GM23338 (cell line): ENCODE measurements at regions not wholly inside any gene's neighbourhood (a gene's known extent, or its start where the extent isn't known, plus 50 kb on each side); places are given as distances from the start of the nearest gene placed in this dataset.

ENCODE experiments used
- ATAC-seq: fragments of 200-7000 bp; cut with Tn5 transposase; 3 replicates; pipeline ENCODE4 v1.9.1; 2020
- DNase-seq: peaks from one replicate; pipeline ENCODE4 v3.0.0-alpha.2; 2015; ENCODE audit warnings: low spot score
- H2AFZ ChIP-seq: fragments of 200-600 bp; sonication (generic); 2 replicates; pipeline ENCODE4 v1.8.0; 2016; ENCODE audit warnings: antibody characterized with exemption, mild to moderate bottlenecking, moderate library complexity
- H3F3A ChIP-seq: fragments of 200-600 bp; sonication (generic); replicated peaks from 2 replicates; pipeline ENCODE4 v1.8.0; 2017; ENCODE audit warnings: antibody characterized with exemption, mixed run types, low read depth
- H3K27ac ChIP-seq: fragments of 200-600 bp; sonication (generic); 2 replicates; pipeline ENCODE4 v1.6.1; 2016; ENCODE audit warnings: low read depth
- H3K27me3 ChIP-seq: fragments of 200-600 bp; sonication (generic); 2 replicates; pipeline ENCODE4 v1.8.0; 2016; ENCODE audit warnings: mild to moderate bottlenecking, mixed run types, moderate library complexity; ENCODE audit not compliant: insufficient read depth
- H3K36me3 ChIP-seq: fragments of 200-600 bp; sonication (generic); 2 replicates; pipeline ENCODE4 v1.8.0; 2016; ENCODE audit warnings: mild to moderate bottlenecking; ENCODE audit not compliant: insufficient read depth
- H3K4me1 ChIP-seq: fragments of 200-600 bp; sonication (generic); 2 replicates; pipeline ENCODE4 v1.8.0; 2016; ENCODE audit warnings: mild to moderate bottlenecking, moderate library complexity; ENCODE audit not compliant: insufficient read depth
- H3K4me2 ChIP-seq: fragments of 200-600 bp; sonication (generic); 2 replicates; pipeline ENCODE4 v1.7.1; 2017; ENCODE audit warnings: mixed run types
- H3K4me3 ChIP-seq: fragments of 200-600 bp; sonication (generic); 2 replicates; pipeline ENCODE4 v1.6.1; 2016; ENCODE audit warnings: mixed run types
- H3K79me2 ChIP-seq: fragments of 200-600 bp; sonication (generic); replicated peaks from 2 replicates; pipeline ENCODE4 v1.8.0; 2017; ENCODE audit warnings: mild to moderate bottlenecking; ENCODE audit not compliant: insufficient read depth
- H3K9me2 ChIP-seq: fragments of 200-600 bp; sonication (generic); 2 replicates; pipeline ENCODE4 v1.8.0; 2017; ENCODE audit not compliant: insufficient read depth
- H4K20me1 ChIP-seq: fragments of 200-600 bp; sonication (generic); replicated peaks from 2 replicates; pipeline ENCODE4 v1.8.0; 2017; ENCODE audit warnings: mild to moderate bottlenecking; ENCODE audit not compliant: insufficient read depth
- H3K27ac Mint-ChIP-seq: 2 replicates; pipeline ENCODE4 v1.8.0; 2020; ENCODE audit warnings: inconsistent platforms, mild to moderate bottlenecking, moderate library complexity, mixed read lengths
- H3K27me3 Mint-ChIP-seq: 3 replicates; pipeline ENCODE4 v1.8.0; 2022; ENCODE audit warnings: low read depth, mild to moderate bottlenecking, moderate library complexity, mixed read lengths, inconsistent platforms; ENCODE audit not compliant: insufficient read depth, poor library complexity
- H3K36me3 Mint-ChIP-seq: 3 replicates; pipeline ENCODE4 v1.8.0; 2021; ENCODE audit warnings: low read depth, mild to moderate bottlenecking, inconsistent platforms, moderate library complexity, mixed read lengths
- H3K4me1 Mint-ChIP-seq: 3 replicates; pipeline ENCODE4 v1.8.0; 2020; ENCODE audit warnings: mild to moderate bottlenecking, inconsistent platforms, mixed read lengths
- H3K4me3 Mint-ChIP-seq: 3 replicates; pipeline ENCODE4 v1.8.0; 2021; ENCODE audit warnings: moderate library complexity, mild to moderate bottlenecking, inconsistent platforms, mixed read lengths
- H3K9me3 Mint-ChIP-seq: 3 replicates; pipeline ENCODE4 v1.8.0; 2020; ENCODE audit warnings: moderate library complexity, mild to moderate bottlenecking, inconsistent platforms, mixed read lengths
- CREB1 ChIP-seq: fragments of 250-450 bp; sonication (Bioruptor Pico); IDR thresholded peaks from 2 replicates; pipeline ENCODE4 v1.5.0; 2020; ENCODE audit warnings: low read depth, mild to moderate bottlenecking, moderate library complexity
- EZH2 ChIP-seq: fragments of 200-600 bp; sonication (generic); IDR thresholded peaks from one replicate; pipeline ENCODE4 v1.8.0; 2017; ENCODE audit warnings: antibody characterized with exemption, mild to moderate bottlenecking, low read depth; ENCODE audit not compliant: unreplicated experiment
- JUNB ChIP-seq: IDR thresholded peaks from one replicate; pipeline ENCODE4 v1.6.1; 2016; ENCODE audit warnings: antibody characterized with exemption; ENCODE audit not compliant: unreplicated experiment
- NANOG ChIP-seq: IDR thresholded peaks from 2 replicates; pipeline ENCODE4 v1.6.1; 2016; ENCODE audit warnings: antibody characterized with exemption, borderline replicate concordance
- POLR2AphosphoS5 ChIP-seq: IDR thresholded peaks from 2 replicates; pipeline ENCODE4 v1.6.1; 2016; ENCODE audit warnings: antibody characterized with exemption, low read depth
- ZNF114 ChIP-seq: fragments of 250-450 bp; sonication (Bioruptor Pico); IDR thresholded peaks from 2 replicates; pipeline ENCODE4 v1.5.0; 2020; ENCODE audit warnings: mild to moderate bottlenecking, moderate library complexity
- ZNF331 ChIP-seq: fragments of 250-450 bp; sonication (Bioruptor Pico); IDR thresholded peaks from 2 replicates; pipeline ENCODE4 v1.5.0; 2020; ENCODE audit warnings: low read depth, mild to moderate bottlenecking, moderate library complexity
- TF ChIP-seq, protein P1 (sequence below): IDR thresholded peaks from one replicate; pipeline ENCODE4 v1.6.1; 2018; ENCODE audit warnings: antibody characterized with exemption; ENCODE audit not compliant: unreplicated experiment
- TF ChIP-seq, protein P2 (sequence below), 2 experiments: fragments of 200-600 bp in 1 of 2; sonication (generic) in 1 of 2; conservative IDR thresholded peaks; 2 replicates each; pipeline versions ENCODE4 v1.5.1 to v1.6.1; 2016 to 2017; ENCODE audit warnings: antibody characterized with exemption in 2 of 2, low read depth in 2 of 2, mild to moderate bottlenecking in 2 of 2, moderate library complexity in 1 of 2

DNA sequence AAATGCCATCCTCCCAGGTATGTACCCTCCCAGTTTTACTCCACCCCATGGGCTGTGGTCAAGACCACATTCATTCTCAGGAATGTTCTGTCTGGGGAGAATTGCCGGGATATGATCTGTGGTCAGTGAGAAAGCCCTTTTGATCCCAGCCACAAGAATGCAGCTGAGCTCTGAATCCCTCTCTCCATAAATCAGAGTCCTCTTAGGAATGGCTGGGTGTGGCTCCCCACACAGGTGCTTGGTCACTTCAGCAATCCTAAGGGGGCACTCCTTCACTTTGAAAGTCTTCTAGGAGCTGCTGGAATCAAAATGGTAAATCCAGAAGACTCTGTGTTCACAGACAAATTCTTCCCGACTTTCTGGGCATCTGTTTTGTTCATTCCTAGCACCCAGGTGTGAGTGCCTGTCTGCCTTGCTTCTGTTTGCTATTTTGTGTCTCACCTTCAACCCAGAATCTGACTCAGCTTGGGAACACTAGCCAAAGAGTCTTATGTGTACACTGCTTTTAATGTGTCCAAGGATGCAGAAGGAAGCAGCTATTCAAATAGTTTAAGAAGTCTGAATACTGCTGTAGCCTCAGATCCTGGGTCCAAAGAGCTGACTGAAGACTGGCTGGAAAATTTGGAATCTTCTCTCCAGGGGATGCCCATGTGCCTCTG is 144.6 kb upstream of the CDKN3 start (continued):
- TF ChIP-seq, protein P1, sequence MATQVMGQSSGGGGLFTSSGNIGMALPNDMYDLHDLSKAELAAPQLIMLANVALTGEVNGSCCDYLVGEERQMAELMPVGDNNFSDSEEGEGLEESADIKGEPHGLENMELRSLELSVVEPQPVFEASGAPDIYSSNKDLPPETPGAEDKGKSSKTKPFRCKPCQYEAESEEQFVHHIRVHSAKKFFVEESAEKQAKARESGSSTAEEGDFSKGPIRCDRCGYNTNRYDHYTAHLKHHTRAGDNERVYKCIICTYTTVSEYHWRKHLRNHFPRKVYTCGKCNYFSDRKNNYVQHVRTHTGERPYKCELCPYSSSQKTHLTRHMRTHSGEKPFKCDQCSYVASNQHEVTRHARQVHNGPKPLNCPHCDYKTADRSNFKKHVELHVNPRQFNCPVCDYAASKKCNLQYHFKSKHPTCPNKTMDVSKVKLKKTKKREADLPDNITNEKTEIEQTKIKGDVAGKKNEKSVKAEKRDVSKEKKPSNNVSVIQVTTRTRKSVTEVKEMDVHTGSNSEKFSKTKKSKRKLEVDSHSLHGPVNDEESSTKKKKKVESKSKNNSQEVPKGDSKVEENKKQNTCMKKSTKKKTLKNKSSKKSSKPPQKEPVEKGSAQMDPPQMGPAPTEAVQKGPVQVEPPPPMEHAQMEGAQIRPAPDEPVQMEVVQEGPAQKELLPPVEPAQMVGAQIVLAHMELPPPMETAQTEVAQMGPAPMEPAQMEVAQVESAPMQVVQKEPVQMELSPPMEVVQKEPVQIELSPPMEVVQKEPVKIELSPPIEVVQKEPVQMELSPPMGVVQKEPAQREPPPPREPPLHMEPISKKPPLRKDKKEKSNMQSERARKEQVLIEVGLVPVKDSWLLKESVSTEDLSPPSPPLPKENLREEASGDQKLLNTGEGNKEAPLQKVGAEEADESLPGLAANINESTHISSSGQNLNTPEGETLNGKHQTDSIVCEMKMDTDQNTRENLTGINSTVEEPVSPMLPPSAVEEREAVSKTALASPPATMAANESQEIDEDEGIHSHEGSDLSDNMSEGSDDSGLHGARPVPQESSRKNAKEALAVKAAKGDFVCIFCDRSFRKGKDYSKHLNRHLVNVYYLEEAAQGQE: no peak
- no peak for TF ChIP-seq CREB1 (CRISPR knock-in tag)
- TF ChIP-seq, protein P2, sequence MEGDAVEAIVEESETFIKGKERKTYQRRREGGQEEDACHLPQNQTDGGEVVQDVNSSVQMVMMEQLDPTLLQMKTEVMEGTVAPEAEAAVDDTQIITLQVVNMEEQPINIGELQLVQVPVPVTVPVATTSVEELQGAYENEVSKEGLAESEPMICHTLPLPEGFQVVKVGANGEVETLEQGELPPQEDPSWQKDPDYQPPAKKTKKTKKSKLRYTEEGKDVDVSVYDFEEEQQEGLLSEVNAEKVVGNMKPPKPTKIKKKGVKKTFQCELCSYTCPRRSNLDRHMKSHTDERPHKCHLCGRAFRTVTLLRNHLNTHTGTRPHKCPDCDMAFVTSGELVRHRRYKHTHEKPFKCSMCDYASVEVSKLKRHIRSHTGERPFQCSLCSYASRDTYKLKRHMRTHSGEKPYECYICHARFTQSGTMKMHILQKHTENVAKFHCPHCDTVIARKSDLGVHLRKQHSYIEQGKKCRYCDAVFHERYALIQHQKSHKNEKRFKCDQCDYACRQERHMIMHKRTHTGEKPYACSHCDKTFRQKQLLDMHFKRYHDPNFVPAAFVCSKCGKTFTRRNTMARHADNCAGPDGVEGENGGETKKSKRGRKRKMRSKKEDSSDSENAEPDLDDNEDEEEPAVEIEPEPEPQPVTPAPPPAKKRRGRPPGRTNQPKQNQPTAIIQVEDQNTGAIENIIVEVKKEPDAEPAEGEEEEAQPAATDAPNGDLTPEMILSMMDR (conservative IDR thresholded peaks at IDR 0.05; ENCODE audit: low read depth in 2 of 2): no peak
- TF ChIP-seq NANOG: no peak
- TF ChIP-seq JUNB: no peak
- TF ChIP-seq EZH2: no peak
- no peak for TF ChIP-seq POLR2AphosphoS5
- no peak for TF ChIP-seq ZNF114

DNA sequence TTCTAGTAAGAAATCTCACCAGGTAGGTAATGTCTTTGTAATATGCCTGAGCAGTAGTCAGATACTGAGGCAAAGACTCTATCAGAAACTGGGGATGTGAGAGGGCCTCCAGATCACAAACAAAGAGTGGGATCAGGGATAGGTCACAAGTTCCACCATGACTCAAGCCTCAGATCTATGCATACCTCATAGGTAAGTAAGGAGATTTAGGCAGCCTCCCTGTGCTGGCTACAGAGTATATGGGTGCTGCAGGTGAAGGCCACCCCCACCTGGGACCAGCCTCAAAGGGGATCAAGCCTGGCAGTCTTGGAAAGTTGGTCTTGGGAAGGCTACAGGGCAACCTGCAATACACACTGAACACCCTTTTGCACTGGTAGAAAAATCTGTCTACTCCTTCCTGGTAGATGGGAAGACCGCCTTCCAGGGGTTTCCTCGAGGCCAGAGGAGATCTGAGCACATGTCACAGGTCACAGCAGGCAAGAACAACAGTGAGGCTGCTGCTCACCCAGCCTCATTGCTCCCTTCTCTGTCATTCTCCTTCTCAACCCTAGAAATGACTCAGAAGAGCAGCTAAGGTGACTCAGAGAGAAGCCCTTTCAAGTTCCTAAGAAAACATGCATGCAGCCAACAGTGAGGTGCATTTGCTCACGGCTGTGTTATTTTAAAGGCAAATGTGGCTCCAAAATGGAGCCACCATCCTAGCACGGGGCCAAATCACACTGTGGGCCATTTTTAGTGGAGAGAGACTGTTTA is 143.4 kb upstream of the CDKN3 start:
- H3K9me3 Mint-ChIP-seq: no peaks in the 10 kb centered on the region
- no peaks in the 10 kb centered on the region for H3K36me3 Mint-ChIP-seq
- Histone ChIP-seq H3K4me1 (no peaks in the 10 kb centered on the region; the same call in 1 of the 2 replicates), H3K36me3 (no peaks in the 10 kb centered on the region), H3K27ac (no peak overlapping the region), H3K4me3 (no peak overlapping the region), H3K4me2 (no peak overlapping the region), H3K9me2 (peaks cover 29% of the 10 kb centered on the region), H4K20me1 (no peaks in the 10 kb centered on the region), H3F3A (no peaks in the 10 kb centered on the region), H3K79me2 (no peaks in the 10 kb centered on the region), H2AFZ (no peak overlapping the region), H3K27me3 (no peaks in the 10 kb centered on the region)
- no peak overlapping the region for H3K27ac Mint-ChIP-seq
- H3K4me1 Mint-ChIP-seq: peaks cover 11% of the 10 kb centered on the region; the same call in 2 of the 3 replicates
- DNase-seq: no peak
- H3K4me3 Mint-ChIP-seq: no peak overlapping the region
- ATAC-seq: no peak
- no peaks in the 10 kb centered on the region for H3K27me3 Mint-ChIP-seq
- TF ChIP-seq POLR2AphosphoS5: no peak
- TF ChIP-seq, protein P1: no peak
- no peak for TF ChIP-seq ZNF331 (CRISPR knock-in tag)
